ENCODE measurements at regions not wholly inside any gene's neighbourhood (a gene's known extent, or its start where the extent isn't known, plus 50 kb on each side); places are given as distances from the start of the nearest gene placed in this dataset.

DNA sequence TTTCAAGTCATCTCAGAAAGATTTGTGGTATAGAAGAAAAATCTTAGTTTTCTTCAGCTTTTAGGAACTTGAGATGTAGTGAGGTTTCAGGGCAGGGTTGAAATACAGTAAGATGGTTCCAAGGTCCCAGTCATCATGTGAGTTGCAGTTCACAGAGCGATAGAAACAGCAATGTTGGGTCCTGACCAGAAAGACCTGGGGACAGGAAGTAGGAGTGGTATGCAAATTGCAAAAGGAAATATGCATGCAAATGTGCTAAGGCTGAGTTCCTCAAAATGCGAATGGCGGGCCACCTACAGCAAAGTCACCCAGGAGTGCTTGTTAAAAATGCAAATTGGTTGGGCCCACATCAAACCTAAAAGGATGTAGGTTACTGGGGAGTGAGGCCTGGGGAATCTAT, 1032.7 kb upstream of the TENM4 start:
- Histone ChIP-seq H3K9me3 (no peaks in the 10 kb centered on the region), H3K4me3 (no peak overlapping the region), H3K27me3 (ENCODE audit: low read depth) (no peaks in the 10 kb centered on the region), H3K4me1 (no peaks in the 10 kb centered on the region), H3K27ac (no peak overlapping the region), H3K36me3 (no peaks in the 10 kb centered on the region)
- no peak for DNase-seq
- intact Hi-C loops (cut with DNase I), result no loop called here
- ATAC-seq, result no peak
- TF ChIP-seq, protein P1, sequence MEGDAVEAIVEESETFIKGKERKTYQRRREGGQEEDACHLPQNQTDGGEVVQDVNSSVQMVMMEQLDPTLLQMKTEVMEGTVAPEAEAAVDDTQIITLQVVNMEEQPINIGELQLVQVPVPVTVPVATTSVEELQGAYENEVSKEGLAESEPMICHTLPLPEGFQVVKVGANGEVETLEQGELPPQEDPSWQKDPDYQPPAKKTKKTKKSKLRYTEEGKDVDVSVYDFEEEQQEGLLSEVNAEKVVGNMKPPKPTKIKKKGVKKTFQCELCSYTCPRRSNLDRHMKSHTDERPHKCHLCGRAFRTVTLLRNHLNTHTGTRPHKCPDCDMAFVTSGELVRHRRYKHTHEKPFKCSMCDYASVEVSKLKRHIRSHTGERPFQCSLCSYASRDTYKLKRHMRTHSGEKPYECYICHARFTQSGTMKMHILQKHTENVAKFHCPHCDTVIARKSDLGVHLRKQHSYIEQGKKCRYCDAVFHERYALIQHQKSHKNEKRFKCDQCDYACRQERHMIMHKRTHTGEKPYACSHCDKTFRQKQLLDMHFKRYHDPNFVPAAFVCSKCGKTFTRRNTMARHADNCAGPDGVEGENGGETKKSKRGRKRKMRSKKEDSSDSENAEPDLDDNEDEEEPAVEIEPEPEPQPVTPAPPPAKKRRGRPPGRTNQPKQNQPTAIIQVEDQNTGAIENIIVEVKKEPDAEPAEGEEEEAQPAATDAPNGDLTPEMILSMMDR (IDR thresholded peaks at IDR 0.05), result no peak

DNA sequence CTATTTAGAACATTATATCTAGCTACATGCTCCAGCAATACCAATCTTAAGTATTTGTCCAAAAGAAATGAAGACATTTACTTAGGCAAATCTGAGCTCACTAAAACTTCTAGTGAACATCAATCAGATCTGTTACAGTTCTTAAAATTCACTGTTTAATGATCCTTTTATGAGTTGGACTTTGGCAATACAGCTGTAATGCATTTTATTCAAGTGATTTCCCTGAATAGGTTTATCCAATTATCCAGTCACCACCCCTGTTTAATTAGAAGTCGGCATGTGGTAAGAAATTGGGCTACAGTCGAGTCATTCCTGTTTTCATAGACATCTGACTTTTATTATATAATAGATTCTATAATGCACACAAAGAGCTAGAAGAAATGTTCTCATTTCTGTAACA, 1029.0 kb upstream of the TENM4 start:
- intact Hi-C loops (cut with DNase I), result no loop called here
- Histone ChIP-seq H3K4me3 (no peak overlapping the region), H3K9me3 (no peaks in the 10 kb centered on the region), H3K4me1 (no peaks in the 10 kb centered on the region), H3K36me3 (no peaks in the 10 kb centered on the region), H3K27ac (no peak overlapping the region), H3K27me3 (ENCODE audit: low read depth) (no peaks in the 10 kb centered on the region)
- DNase-seq (no peak), ATAC-seq (no peak)
- TF ChIP-seq, protein P1 (IDR thresholded peaks at IDR 0.05), result no peak

DNA sequence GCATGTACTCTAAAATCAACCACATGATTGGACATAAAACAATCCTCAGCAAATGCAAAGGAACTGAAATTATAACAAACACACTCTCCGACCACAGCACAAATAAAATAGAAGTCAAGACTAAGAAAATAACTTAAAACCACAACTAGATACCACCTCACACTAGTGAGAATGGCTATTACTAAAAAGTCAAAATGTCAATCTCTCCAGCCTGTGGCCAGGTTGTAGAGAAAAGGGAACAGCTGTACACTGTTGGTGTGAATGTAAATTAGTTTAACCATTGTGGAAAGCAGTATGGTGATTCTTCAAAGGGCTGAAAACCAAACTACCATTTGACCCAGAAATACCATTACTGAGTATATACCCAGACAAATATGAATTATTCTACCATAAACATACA, 1025.7 kb upstream of the TENM4 start:
- Histone ChIP-seq H3K27ac (no peak overlapping the region), H3K9me3 (no peaks in the 10 kb centered on the region), H3K4me3 (no peak overlapping the region), H3K27me3 (ENCODE audit: low read depth) (no peaks in the 10 kb centered on the region), H3K4me1 (no peaks in the 10 kb centered on the region), H3K36me3 (no peaks in the 10 kb centered on the region)
- intact Hi-C loops (cut with DNase I), result no loop called here
- TF ChIP-seq, protein P1 (IDR thresholded peaks at IDR 0.05), result no peak
- ATAC-seq (no peak), DNase-seq (no peak)

DNA sequence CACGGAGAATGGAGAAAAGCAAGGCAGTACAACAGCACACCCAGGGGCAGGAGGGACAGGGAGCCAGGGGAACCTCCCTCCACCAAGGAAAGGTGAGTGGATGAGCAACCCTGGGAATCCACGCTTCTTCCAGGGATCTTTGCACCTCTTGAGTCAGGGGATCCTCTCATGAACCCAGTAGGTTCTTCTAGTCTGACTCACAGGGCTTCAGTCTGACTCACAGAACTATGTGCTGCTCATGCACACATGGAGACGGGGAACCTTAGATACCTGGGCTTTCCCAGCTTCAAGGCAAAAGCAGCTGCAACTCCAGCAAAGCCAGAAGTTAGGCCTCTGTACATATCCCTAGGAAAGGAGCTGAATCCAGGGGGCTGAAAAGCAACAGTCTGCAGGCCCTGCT, 1021.4 kb upstream of the TENM4 start:
- no peaks in the 10 kb centered on the region for H3K4me1 ChIP-seq
- no peaks in the 10 kb centered on the region for H3K9me3 ChIP-seq
- no peak overlapping the region for H3K27ac ChIP-seq
- H3K4me3 ChIP-seq, result no peak overlapping the region
- TF ChIP-seq, protein P1 (IDR thresholded peaks at IDR 0.05), result no peak
- intact Hi-C loops (cut with DNase I), result no loop called here
- H3K27me3 ChIP-seq (ENCODE audit: low read depth), result no peaks in the 10 kb centered on the region
- DNase-seq (no peak), ATAC-seq (no peak)
- no peaks in the 10 kb centered on the region for H3K36me3 ChIP-seq

DNA sequence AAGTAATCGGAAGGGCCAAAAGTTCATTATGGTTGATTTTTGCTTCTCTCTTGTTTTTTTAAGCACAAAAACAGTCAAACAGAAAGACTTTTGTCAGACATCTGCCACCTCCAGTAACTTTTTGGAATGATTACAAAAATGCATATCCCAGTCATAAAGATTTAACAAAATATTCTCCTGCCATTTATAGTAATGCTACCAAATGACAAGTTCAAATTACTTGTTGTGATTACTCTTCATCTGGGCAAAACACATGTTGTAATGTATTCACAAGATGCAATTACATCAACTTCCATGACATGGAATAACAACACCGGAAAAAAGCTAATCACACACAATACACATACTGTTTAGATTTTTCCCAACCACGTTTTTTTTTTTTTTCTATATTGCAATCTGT, 1017.5 kb upstream of the TENM4 start:
- Histone ChIP-seq H3K4me1 (no peaks in the 10 kb centered on the region), H3K9me3 (no peaks in the 10 kb centered on the region), H3K27me3 (ENCODE audit: low read depth) (no peaks in the 10 kb centered on the region), H3K27ac (no peak overlapping the region), H3K36me3 (no peaks in the 10 kb centered on the region), H3K4me3 (no peak overlapping the region)
- ATAC-seq (no peak), DNase-seq (no peak)
- TF ChIP-seq, protein P1 (IDR thresholded peaks at IDR 0.05), result no peak
- intact Hi-C loops (cut with DNase I), result no loop called here

DNA sequence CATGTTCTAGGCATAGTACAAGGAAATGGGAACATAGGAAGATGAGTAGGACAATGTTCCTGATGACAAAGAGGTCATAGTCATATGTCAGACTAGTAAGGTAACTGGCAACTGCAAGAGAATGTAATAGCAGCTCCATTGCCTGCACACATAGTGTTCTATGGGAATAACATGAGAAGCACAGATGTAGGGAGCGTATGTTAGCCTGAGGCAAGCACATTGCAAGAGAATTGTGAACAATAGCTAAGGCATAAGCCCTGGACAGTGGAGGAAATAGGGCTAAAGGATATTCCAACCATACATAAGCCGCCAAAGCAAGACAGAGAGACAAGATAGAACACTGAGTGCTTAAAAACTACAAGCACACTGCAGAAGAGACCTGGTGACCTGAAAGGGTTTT, 1017.0 kb upstream of the TENM4 start:
- Histone ChIP-seq H3K4me3 (no peak overlapping the region), H3K27me3 (ENCODE audit: low read depth) (no peaks in the 10 kb centered on the region), H3K27ac (no peak overlapping the region), H3K9me3 (no peaks in the 10 kb centered on the region), H3K4me1 (no peaks in the 10 kb centered on the region), H3K36me3 (no peaks in the 10 kb centered on the region)
- intact Hi-C loops (cut with DNase I), result no loop called here
- TF ChIP-seq, protein P1 (IDR thresholded peaks at IDR 0.05), result no peak
- DNase-seq (no peak), ATAC-seq (no peak)

Measured in lower lobe of right lung (tissue), 2 donors.